ENCODE measurements at regions not wholly inside any gene's neighbourhood (a gene's known extent, or its start where the extent isn't known, plus 50 kb on each side); places are given as distances from the start of the nearest gene placed in this dataset.

- TF ChIP-seq EZH2phosphoT487 (IDR thresholded peaks at IDR 0.05; ENCODE audit: borderline replicate concordance, low read length) (no peak), CTCF (IDR thresholded peaks at IDR 0.05; ENCODE audit: low read depth, low read length, poor library complexity, severe bottlenecking) (no peak)
Measured at GRCh38 chr11:116070520-116070919, 566.3 kb upstream of the CADM1 start.

Measured in DOHH2 (cell line).